SK-N-SH treated with all-trans-retinoic acid at 6 μM for 48 hours (cell line): ENCODE measurements at regions not wholly inside any gene's neighbourhood (a gene's known extent, or its start where the extent isn't known, plus 50 kb on each side); places are given as distances from the start of the nearest gene placed in this dataset.

Source experiments
- ESRRG ChIP-seq: fragments of 250-450 bp; sonication (Bioruptor Pico); IDR thresholded peaks from 2 replicates; pipeline ENCODE4 v1.6.1; 2021; ENCODE audit warnings: mild to moderate bottlenecking
- PPARA ChIP-seq: fragments of 250-450 bp; sonication (Bioruptor Pico); IDR thresholded peaks from 2 replicates; pipeline ENCODE4 v1.5.0; 2020; ENCODE audit warnings: mild to moderate bottlenecking, borderline replicate concordance
- TOX ChIP-seq: fragments of 250-450 bp; sonication (Bioruptor Pico); IDR thresholded peaks from 2 replicates; pipeline ENCODE4 v1.8.0; 2021; ENCODE audit warnings: mild to moderate bottlenecking, moderate library complexity, borderline replicate concordance
- ZFP30 ChIP-seq: fragments of 450-650 bp; formaldehyde crosslinking; IDR thresholded peaks from 2 replicates; pipeline ENCODE4 v1.5.0; 2022; ENCODE audit warnings: mild to moderate bottlenecking, moderate library complexity
- TF ChIP-seq, protein P1 (sequence below): fragments of 250-450 bp; sonication (Bioruptor Pico); IDR thresholded peaks from 2 replicates; pipeline ENCODE4 v1.8.0; 2021; ENCODE audit warnings: low read depth, mild to moderate bottlenecking, moderate library complexity, borderline replicate concordance
- TF ChIP-seq, protein P2 (sequence below): fragments of 250-450 bp; sonication (Bioruptor Pico); IDR thresholded peaks from 2 replicates; pipeline ENCODE4 v1.5.1; 2020; ENCODE audit warnings: low read depth, mild to moderate bottlenecking, moderate library complexity
- TF ChIP-seq, protein P3 (sequence below): fragments of 250-450 bp; sonication (Bioruptor Pico); IDR thresholded peaks from 2 replicates; pipeline ENCODE4 v1.5.0; 2020; ENCODE audit warnings: mild to moderate bottlenecking, moderate library complexity
- TF ChIP-seq, protein P4 (sequence below): fragments of 250-450 bp; sonication (Bioruptor Pico); IDR thresholded peaks from 2 replicates; pipeline ENCODE4 v1.5.1; 2021; ENCODE audit warnings: mild to moderate bottlenecking, moderate library complexity

DNA sequence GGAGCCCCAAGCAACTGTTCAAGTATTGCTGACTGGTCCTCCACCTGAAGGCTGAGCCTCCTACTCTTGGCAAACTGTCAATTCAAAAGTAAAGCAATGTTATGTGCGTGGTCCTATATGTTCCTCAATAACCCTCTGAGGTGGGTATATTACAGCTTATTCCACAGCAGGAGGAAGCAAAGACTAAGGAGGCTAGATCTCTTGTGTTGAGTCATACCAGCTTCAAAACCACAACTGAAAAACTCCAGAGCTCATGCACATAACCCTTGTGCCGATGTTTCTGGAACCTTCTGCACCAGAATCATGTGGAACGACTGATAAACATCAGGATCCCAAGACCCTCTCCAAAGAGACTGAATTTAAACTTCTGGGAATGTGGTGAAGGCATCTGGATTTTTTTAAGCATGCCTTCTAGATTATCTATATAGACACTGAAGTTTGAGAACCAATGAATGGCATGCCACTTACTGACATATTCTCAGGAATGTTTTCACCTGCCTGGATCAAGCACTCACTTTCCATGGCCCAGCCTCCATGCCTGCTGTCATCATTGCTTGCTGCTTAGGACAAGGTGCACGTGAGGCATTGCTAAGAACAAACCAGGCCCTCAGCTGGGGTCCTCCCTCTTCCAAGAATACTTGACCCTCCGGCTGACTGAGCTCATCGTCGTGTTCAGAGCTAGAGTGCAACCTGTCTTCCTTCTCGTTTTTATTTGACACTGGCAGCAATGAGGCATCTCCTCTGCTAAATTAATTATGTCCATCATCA lies 194.7 kb downstream of the BCL11B start:
- no peak for TF ChIP-seq TOX (CRISPR knock-in tag)
- TF ChIP-seq, protein P1, sequence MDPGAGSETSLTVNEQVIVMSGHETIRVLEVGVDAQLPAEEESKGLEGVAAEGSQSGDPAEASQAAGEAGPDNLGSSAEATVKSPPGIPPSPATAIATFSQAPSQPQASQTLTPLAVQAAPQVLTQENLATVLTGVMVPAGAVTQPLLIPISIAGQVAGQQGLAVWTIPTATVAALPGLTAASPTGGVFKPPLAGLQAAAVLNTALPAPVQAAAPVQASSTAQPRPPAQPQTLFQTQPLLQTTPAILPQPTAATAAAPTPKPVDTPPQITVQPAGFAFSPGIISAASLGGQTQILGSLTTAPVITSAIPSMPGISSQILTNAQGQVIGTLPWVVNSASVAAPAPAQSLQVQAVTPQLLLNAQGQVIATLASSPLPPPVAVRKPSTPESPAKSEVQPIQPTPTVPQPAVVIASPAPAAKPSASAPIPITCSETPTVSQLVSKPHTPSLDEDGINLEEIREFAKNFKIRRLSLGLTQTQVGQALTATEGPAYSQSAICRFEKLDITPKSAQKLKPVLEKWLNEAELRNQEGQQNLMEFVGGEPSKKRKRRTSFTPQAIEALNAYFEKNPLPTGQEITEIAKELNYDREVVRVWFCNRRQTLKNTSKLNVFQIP (CRISPR knock-in tag) = no peak
- TF ChIP-seq ZFP30 (CRISPR knock-in tag) = no peak
- TF ChIP-seq, protein P2, sequence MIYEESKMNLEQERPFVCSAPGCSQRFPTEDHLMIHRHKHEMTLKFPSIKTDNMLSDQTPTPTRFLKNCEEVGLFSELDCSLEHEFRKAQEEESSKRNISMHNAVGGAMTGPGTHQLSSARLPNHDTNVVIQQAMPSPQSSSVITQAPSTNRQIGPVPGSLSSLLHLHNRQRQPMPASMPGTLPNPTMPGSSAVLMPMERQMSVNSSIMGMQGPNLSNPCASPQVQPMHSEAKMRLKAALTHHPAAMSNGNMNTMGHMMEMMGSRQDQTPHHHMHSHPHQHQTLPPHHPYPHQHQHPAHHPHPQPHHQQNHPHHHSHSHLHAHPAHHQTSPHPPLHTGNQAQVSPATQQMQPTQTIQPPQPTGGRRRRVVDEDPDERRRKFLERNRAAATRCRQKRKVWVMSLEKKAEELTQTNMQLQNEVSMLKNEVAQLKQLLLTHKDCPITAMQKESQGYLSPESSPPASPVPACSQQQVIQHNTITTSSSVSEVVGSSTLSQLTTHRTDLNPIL = no peak
- no peak for TF ChIP-seq PPARA (CRISPR knock-in tag)
- TF ChIP-seq, protein P3, sequence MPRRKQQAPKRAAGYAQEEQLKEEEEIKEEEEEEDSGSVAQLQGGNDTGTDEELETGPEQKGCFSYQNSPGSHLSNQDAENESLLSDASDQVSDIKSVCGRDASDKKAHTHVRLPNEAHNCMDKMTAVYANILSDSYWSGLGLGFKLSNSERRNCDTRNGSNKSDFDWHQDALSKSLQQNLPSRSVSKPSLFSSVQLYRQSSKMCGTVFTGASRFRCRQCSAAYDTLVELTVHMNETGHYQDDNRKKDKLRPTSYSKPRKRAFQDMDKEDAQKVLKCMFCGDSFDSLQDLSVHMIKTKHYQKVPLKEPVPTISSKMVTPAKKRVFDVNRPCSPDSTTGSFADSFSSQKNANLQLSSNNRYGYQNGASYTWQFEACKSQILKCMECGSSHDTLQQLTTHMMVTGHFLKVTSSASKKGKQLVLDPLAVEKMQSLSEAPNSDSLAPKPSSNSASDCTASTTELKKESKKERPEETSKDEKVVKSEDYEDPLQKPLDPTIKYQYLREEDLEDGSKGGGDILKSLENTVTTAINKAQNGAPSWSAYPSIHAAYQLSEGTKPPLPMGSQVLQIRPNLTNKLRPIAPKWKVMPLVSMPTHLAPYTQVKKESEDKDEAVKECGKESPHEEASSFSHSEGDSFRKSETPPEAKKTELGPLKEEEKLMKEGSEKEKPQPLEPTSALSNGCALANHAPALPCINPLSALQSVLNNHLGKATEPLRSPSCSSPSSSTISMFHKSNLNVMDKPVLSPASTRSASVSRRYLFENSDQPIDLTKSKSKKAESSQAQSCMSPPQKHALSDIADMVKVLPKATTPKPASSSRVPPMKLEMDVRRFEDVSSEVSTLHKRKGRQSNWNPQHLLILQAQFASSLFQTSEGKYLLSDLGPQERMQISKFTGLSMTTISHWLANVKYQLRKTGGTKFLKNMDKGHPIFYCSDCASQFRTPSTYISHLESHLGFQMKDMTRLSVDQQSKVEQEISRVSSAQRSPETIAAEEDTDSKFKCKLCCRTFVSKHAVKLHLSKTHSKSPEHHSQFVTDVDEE = no peak
- TF ChIP-seq, protein P4, sequence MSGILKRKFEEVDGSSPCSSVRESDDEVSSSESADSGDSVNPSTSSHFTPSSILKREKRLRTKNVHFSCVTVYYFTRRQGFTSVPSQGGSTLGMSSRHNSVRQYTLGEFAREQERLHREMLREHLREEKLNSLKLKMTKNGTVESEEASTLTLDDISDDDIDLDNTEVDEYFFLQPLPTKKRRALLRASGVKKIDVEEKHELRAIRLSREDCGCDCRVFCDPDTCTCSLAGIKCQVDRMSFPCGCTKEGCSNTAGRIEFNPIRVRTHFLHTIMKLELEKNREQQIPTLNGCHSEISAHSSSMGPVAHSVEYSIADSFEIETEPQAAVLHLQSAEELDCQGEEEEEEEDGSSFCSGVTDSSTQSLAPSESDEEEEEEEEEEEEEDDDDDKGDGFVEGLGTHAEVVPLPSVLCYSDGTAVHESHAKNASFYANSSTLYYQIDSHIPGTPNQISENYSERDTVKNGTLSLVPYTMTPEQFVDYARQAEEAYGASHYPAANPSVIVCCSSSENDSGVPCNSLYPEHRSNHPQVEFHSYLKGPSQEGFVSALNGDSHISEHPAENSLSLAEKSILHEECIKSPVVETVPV (CRISPR knock-in tag) = no peak
- no peak for TF ChIP-seq ESRRG (CRISPR knock-in tag)
